Loucy (cell line): ENCODE measurements at regions not wholly inside any gene's neighbourhood (a gene's known extent, or its start where the extent isn't known, plus 50 kb on each side); places are given as distances from the start of the nearest gene placed in this dataset.

ENCODE experiments used
- CTCF ChIP-seq: fragments of 200-600 bp; sonication (generic); conservative IDR thresholded peaks from 2 replicates; pipeline ENCODE4 v1.5.1; 2014; ENCODE audit warnings: mild to moderate bottlenecking, antibody characterized with exemption, low read length
- EZH2phosphoT487 ChIP-seq: fragments of 200-600 bp; IDR thresholded peaks from 2 replicates; pipeline ENCODE4 v1.6.1; 2018; ENCODE audit warnings: antibody characterized with exemption, mild to moderate bottlenecking, moderate library complexity, borderline replicate concordance

- TF ChIP-seq CTCF (no peak), EZH2phosphoT487 (no peak)
Observed at GRCh38 chr3:166291186-166291955, 454.1 kb upstream of the BCHE start.
